Left hindlimb (tissue), 1 donor: ENCODE measurements at regions not wholly inside any gene's neighbourhood (a gene's known extent, or its start where the extent isn't known, plus 50 kb on each side); places are given as distances from the start of the nearest gene placed in this dataset.
A peak's percentile ranks its signal among the peaks of the same experiment; 100 is the strongest.
"Not testable (repeated sequence)": the region's sequence is repeated elsewhere in the genome, so short reads cannot be mapped to it uniquely, and the experiment has no call there.

Experiments used
- DNase-seq: peaks from one replicate; pipeline ENCODE4 v3.0.0-alpha.2; 2018

GRCh38 chr20:39719293-39719692 lies 757.1 kb downstream of the DHX35 start:
- no peak for DNase-seq

GRCh38 chr20:39717936-39718335 lies 755.8 kb downstream of the DHX35 start:
- no peak for DNase-seq

DNA sequence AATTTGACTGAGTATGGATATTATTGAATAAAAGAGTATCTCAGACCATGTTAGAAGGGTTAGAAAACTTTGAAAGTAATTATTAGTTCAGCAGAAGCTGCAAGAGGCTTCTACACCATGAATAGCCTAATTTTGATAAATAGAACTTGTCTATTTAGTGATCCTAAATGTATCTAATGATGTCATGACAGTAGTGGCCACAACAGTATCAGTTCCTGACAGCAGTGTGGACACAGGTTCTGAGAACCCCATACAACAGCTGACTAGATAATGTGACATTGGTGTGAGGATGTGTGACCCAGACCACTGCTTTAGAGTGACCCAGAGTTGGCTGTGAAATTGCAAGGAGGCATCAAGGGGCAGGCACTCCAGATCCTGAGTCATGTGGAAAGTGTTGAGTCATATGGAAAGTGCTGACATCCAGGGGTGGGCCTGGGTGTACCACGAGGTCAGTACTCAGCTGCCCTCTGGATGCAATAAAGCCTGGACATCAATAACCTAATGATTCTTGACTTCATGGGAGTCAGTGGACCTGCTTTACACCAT lies 754.7 kb downstream of the DHX35 start:
- no peak for DNase-seq

DNA sequence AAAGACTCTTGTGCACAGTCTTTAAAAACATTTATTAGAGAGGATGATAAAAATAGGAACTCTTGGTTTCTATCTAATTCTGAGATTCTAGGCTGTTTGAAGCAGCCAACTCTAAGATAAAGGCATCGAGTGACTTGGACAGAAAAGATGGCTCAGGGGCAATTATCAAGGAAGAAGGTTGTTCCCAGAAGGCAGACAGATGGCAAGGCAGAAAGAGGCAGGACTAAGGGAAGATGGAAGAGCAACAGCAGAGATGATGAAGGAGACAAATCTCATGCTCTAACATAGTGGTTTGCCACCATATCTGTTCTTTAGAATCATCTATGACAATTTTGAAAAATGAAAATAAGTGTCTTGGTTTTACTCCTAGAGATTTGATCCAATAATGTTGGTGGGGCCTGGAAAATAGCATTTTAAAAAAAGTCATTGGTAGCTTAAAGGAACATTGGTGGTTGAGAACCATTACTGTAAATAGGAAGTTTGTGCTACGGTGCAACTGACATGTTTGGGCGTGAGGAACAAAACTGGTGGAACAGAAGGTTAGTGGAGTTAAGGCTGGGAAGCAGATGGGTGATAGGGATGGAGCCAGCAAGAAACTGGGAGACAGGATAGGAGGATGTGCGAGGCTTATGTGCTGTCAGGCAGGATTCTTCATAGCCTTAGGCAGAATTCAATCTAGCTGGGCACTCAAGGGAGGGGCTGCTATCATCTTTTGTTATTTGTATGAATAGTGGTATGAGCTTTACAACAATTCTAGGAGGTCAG lies 751.1 kb downstream of the DHX35 start:
- DNase-seq, result no peak

GRCh38 chr20:39706184-39706663 lies 744.1 kb downstream of the DHX35 start:
- peak; percentile 83 for DNase-seq

DNA sequence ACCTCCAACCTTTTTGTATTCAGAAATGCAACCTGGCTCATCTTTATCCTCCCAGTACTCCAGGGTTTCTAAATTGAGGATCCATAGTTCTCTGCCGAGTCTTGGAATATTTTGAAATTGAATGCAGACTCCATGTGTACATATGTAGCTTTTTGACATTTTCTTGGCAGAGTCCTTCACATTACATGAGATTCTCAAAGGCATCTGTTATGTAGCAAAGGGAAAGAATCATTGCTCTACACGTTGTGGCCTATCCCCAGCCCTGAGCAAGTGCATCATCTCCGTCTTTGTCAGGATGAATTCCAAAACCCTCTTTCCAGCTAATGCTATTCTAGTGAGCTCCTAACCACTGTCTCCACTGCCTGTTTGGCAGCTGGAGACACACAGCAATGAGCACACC lies 742.9 kb downstream of the DHX35 start:
- DNase-seq, result no peak

DNA sequence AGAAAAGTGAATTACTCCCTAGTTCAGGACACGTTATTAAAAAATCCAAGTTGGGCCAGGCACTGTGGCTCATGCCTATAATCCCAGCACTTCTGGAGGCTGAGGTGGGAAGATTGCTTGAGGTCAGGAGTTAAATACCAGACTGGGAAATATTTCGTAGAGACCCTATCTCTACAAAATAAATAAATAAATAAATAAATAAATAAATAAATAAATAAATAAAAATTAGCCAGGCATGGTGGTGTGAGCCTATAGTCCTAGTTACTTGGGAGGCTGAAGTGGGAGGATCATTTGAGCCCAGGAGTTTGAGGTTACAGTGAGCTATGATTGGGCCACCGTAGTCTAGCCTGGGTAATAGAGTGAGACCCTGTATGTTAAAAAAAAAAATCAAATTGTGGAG lies 741.2 kb downstream of the DHX35 start:
- DNase-seq, result not testable (repeated sequence)

DNA sequence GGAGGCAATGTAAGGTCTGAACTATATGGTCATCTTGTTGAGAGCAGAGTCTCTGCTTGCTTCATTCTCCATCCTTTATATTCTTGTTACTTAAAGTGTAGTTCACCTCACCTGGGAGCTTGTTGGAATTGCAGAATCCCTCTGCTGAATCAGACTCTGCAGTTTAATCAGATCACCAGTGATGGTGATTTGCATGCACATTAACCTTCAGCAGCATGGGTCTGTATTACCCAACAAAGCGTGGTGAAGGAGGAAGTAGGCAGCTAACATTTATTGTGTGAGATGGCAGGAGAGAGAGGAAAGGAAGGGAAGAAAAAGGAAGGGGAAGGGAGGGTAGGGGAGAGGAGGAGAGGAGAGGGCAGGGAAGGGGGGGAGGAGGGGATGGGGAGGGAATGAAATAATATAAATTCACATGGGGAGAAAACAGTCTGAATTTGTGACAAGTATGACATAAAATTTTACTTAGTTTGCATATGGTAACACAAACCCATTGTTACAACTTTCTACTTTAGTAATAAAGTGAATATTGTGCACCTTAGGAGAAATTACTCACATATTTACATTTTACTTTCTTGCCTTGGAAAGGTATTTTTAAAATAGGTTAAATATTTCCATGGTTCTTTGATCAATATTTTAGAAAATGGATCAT lies 740.7 kb downstream of the DHX35 start:
- DNase-seq, result no peak

DNA sequence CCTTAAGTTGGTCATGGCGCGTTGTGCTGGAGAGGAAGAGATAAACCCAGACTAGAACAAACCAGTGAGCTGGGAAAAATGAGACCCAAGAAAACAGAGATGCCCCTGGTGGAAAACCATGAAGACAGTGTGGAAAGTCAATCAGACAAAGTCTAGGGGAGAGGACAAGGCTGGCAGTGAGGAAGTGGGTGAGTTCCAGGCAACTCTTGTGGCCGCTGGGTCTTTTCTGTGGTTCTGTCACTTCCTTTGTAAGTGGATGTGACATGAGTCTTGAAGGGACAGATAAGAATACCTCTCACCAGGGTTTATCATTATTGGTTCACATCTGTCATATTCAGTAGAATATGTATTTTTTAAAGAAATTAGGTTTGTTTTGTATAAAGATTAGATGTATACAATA lies 738.4 kb downstream of the DHX35 start:
- DNase-seq, result no peak

DNA sequence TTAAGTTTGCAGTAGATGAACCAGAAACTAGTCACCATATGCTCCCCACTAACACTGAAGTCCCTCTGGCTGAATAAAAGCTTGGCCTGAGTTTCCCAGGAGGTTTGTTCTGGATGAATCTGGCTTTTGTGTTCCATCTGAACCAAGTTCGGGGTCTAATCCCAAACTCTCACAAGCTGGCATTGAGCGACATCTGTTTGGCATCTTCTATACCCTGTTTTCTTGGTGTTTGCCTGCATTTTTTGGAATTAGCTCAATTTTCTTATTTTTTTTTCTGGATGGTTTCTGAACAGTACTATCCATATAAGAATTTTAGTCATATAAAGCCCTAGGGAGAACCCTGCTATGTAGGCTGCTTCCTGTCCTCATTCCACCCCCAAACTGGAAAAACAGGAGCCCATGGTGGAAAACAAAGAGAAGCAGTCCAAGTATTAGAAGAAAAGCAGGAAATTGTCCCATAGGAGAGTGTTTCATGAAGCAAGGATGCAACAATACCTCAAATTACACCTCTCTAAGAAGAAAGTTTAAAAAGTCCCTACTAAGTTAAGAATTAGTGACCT lies 737.1 kb downstream of the DHX35 start:
- DNase-seq, result peak; percentile 37

DNA sequence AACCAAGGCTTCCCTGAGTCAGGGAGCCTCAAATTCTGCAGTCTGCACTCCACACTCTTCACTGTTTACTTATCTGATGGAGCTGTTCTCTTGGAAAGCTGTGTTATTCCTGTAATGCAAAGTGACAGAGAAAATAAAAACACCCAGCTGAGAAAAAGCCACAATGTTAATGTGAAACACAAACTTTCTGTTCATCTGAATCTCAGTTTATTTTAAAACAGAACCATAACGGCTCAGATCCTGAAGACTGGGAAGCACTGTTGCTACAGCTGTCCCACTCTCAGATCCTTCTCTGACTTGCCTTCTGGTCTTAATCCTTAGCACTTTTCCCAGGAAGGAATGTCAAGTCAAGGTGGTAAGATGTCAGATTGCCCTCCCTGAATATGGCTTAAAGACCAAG lies 736.6 kb downstream of the DHX35 start:
- DNase-seq, result no peak

DNA sequence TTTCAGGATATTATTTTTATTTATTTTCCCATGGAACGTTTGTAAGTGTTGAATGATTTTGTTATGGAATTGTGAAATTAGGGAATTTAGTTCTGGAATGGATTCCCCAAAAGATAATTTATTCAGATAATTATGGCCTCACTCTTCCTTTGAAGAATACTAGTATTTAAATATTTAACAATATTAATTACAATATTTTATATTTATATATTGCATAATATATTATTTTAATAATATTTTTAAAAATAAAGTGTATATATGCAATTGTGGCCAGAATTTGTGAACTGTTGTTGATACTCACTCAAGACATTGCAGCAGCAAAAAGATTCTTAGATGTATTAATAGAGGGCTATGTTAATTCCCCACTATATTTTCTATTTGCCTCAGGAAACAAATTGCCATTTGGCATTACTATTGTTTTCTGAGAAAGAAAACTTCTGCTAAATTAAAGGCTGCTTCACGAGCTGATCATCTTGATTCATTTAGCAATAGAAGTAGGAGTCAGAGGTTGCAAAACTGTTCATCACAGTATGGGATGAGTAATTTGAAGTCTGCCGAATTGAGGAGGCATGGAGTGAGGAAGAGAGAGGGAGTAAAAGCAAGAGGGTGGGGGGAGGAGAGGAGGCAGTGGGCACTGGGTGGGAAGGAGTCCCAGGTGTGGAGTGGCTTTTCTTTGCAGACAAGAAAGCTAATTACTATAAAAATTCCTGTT lies 729.2 kb downstream of the DHX35 start:
- no peak for DNase-seq

DNA sequence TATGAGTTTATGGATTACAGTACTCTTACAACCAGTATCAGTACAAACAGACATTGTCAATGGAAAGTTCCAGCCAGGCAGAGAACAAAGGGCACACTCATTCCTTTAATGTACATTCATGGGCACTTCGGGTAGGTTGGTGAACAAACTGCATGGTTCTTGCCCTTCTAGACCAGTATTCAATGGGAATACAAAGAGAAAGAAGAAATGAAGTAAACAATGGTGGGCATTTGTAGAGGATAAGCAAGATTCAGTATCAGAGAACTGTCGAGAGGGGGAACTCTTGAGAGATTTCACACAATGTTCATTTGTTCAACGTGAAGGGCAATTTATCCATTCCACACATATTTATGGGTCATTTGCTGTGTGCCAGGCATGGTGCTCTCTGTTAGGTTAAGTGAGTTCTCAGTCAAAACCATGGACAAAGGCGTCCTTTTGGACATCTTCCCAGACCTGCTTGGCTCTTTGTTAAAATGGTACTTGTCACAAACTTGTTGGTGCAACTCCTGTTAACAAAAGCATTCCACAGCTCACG lies 714.8 kb downstream of the DHX35 start:
- no peak for DNase-seq

DNA sequence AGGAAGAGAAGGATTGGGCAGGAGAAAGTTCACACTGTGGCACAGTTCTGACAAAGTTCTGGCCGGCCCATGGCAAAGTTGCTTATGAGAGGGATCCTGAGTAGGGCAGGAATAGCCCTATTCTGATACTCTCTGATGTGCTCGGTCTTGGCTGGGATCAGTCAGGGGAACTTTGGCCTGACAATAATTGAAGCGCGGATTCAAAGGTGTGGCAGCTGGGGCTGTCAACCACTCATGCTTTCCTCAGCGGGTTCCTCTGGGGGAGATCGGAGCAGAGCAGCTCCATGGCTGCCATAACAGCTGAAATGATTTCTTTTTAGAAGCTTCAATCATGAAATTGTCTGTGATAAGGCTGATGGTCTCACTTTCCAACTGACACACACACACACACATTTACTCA lies 714.1 kb downstream of the DHX35 start:
- no peak for DNase-seq

DNA sequence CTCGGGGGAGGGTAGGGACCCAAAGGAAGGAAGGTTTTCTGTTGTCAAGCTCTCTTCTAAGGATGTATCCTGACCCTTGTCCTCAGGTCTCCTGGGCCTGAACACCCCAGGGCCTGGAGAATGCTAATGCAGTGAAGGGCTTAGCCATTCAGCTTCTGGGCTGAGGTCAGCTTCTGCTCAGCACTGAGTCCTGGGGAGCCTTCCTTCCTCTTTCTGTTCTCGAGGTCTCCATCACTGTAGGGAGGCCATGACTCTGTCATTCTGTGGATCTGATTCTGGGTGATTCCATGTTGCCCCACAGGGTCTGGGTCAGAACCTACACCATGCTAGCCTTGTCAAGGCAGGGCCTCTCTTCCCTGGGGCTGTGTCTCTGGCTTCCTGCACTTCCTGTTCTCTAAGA lies 712.7 kb downstream of the DHX35 start:
- no peak for DNase-seq

DNA sequence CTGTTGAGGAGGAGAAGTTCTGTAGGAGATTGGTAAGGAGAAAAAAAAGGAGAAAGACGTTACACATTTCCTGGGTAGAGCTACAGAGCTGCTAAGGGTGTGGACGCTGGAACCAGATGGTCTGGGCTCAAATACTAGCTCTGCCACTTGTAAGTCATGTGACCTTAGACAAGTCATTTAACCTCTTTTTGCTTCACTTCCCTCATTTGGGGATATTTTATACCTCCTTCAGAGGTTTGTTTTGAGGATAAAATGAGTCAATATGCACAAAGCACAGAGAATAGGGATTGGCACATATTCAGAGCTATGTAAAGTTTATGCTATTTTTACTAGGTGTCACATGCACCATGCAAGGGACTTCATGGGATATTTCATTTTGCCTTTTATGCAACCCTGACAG lies 708.8 kb downstream of the DHX35 start:
- no peak for DNase-seq

- DNase-seq, result no peak
Observed at GRCh38 chr20:39669659-39670058, 707.5 kb downstream of the DHX35 start.

- no peak for DNase-seq
Observed at GRCh38 chr20:39668038-39668437, 705.9 kb downstream of the DHX35 start.

DNA sequence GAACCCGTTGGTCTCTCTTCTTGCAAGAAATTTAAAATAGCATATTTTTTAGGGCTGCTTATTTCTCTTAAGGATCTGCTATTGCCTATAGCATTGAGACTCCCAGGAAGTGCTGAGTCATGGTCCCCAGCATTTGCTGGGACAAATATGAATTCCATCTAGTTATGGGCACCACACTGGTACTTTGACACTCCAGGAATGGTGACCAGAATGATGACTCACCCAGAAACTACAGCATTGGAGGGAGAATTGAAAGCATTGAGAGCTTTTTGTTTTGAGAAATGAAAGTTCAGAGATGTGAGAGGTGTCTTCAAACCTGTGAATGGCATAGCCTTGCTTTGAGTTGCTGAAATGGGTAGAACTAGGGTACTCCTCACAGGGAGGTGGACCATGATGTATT lies 699.7 kb downstream of the DHX35 start:
- DNase-seq, result no peak

DNA sequence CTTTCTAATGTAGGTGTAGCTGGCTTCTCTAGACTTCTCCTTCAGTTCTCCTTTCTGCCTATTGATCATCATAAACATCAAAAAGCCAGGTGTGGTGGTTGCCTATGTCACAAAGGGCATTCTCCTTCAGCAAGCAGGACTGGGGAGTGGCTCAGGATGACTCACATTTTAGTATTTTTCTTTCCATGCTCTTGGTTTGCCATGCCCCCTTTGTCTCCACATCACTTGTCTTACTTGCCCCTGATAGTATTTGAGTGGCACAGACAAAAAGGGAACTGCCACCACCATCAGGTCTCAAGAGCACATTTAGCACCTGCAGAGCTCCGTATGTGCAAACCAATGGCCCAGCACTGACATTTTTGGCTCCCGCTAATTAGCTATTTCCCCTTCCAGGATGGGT lies 698.8 kb downstream of the DHX35 start:
- no peak for DNase-seq

- DNase-seq, result no peak
Observed at GRCh38 chr20:39660226-39660625, 698.1 kb downstream of the DHX35 start.

DNA sequence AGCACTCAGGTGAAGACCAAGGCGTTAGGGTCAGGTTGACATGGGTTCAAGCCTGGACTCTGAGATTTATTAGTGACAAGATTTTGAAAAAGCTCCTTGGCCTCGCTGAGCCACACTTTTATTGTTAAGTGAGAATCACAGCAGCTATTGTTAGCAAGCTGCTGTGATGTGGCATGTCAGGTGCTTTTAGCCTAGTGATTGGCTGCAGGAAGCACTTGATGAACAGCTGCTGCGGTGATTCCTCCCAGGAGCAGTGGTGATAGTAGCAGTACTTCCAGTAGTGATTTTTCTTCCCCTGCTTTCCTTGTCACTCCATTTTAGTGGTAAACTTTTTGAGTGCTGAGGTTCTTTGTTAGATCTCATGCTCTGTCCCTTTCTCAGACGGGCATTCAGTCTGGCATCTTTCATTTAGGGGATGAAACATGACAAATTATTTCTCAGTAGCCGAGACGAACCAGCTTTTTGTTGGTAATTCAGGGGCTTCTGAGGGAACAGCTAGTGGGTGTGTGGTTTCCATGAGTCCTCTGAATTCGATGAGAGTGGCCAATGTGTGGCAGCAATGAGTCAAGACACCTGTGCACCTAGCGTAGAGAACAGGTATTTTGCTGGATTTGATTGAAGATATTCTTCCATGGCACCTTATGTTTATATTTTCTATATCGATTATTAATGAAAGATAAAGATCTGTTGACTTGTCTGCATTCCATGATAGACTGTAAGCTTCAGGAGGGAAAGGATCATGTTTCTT lies 696.7 kb downstream of the DHX35 start:
- no peak for DNase-seq
